ENCODE measurements at regions not wholly inside any gene's neighbourhood (a gene's known extent, or its start where the extent isn't known, plus 50 kb on each side); places are given as distances from the start of the nearest gene placed in this dataset.

DNA sequence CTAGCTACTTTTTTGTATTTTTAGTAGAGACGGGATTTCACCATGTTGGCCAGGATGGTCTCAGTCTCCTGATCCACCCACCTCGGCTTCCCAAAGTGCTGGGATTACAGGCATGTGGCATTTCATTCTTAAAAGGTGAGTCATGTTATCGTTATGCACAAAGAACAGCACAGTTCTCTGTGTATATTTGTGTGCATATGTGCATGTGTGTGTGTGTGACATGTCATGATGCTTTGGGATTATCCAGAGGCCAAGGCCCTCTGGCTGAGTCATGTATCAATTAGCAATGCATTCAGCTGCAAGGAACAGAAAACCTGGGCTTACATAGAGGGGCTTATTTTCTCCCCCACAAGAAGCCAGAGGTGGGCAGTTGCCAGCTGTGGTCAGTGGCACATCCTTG lies 301.7 kb upstream of the KAZN start:
- TF ChIP-seq, protein P1, sequence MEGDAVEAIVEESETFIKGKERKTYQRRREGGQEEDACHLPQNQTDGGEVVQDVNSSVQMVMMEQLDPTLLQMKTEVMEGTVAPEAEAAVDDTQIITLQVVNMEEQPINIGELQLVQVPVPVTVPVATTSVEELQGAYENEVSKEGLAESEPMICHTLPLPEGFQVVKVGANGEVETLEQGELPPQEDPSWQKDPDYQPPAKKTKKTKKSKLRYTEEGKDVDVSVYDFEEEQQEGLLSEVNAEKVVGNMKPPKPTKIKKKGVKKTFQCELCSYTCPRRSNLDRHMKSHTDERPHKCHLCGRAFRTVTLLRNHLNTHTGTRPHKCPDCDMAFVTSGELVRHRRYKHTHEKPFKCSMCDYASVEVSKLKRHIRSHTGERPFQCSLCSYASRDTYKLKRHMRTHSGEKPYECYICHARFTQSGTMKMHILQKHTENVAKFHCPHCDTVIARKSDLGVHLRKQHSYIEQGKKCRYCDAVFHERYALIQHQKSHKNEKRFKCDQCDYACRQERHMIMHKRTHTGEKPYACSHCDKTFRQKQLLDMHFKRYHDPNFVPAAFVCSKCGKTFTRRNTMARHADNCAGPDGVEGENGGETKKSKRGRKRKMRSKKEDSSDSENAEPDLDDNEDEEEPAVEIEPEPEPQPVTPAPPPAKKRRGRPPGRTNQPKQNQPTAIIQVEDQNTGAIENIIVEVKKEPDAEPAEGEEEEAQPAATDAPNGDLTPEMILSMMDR (conservative IDR thresholded peaks at IDR 0.05), result no peak
- no peak for TF ChIP-seq EZH2 (IDR thresholded peaks at IDR 0.05; ENCODE audit: low read depth)

Measured in PC-9 (cell line).